ENCODE measurements at regions not wholly inside any gene's neighbourhood (a gene's known extent, or its start where the extent isn't known, plus 50 kb on each side); places are given as distances from the start of the nearest gene placed in this dataset.

DNA sequence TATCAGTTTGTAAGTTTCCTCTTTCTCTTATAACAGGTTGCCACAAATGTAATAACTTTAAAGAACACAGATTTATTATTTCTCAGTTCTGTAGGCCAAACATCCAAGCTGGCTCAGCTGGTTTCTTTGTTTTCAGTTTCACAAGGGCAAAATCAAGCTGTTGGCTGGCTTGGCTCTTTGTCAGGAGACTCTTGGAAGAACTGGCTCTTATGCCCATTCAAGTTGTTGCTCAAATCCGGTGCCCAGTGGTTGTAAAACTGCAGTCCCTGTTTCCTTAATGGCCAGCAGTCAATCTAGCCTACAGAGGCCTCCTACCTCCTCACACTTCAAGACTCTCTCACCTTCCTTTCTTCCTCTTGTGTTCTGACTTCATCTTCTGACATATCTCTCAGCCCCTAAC is 1171.0 kb downstream of the MRPL39 start:
- Histone ChIP-seq H3K4me3 (ENCODE audit: low read length) (no peak overlapping the region), H3K9me2 (ENCODE audit: insufficient read depth, low read length) (no peaks in the 10 kb centered on the region), H3K9me3 (ENCODE audit: low read length) (no peaks in the 10 kb centered on the region), H3K27ac (ENCODE audit: low read length) (no peak overlapping the region), H3K36me3 (ENCODE audit: insufficient read depth, low read length) (no peaks in the 10 kb centered on the region), H3K79me2 (replicated peaks; ENCODE audit: insufficient read depth, low read length) (no peaks in the 10 kb centered on the region), H3K27me3 (ENCODE audit: insufficient read depth, low read depth, low read length) (no peaks in the 10 kb centered on the region), H3F3A (ENCODE audit: insufficient read depth, low read length, poor library complexity, severe bottlenecking) (no peaks in the 10 kb centered on the region), H2AFZ (ENCODE audit: low read depth, low read length) (no peak overlapping the region), H3K4me2 (ENCODE audit: low read length) (no peak overlapping the region), H4K20me1 (ENCODE audit: insufficient read depth) (no peaks in the 10 kb centered on the region), H3K9ac (ENCODE audit: low read length) (no peak overlapping the region)
- no peak for TF ChIP-seq POLR2AphosphoS5 (IDR thresholded peaks at IDR 0.05)
- TF ChIP-seq RAD21 (conservative IDR thresholded peaks at IDR 0.05) = no peak
- TF ChIP-seq TAF1 (IDR thresholded peaks at IDR 0.05; ENCODE audit: low read depth) = no peak
- no peak for TF ChIP-seq EZH2 (IDR thresholded peaks at IDR 0.05; ENCODE audit: borderline replicate concordance, insufficient read depth, low read length, poor library complexity, severe bottlenecking)
- TF ChIP-seq, protein P1, sequence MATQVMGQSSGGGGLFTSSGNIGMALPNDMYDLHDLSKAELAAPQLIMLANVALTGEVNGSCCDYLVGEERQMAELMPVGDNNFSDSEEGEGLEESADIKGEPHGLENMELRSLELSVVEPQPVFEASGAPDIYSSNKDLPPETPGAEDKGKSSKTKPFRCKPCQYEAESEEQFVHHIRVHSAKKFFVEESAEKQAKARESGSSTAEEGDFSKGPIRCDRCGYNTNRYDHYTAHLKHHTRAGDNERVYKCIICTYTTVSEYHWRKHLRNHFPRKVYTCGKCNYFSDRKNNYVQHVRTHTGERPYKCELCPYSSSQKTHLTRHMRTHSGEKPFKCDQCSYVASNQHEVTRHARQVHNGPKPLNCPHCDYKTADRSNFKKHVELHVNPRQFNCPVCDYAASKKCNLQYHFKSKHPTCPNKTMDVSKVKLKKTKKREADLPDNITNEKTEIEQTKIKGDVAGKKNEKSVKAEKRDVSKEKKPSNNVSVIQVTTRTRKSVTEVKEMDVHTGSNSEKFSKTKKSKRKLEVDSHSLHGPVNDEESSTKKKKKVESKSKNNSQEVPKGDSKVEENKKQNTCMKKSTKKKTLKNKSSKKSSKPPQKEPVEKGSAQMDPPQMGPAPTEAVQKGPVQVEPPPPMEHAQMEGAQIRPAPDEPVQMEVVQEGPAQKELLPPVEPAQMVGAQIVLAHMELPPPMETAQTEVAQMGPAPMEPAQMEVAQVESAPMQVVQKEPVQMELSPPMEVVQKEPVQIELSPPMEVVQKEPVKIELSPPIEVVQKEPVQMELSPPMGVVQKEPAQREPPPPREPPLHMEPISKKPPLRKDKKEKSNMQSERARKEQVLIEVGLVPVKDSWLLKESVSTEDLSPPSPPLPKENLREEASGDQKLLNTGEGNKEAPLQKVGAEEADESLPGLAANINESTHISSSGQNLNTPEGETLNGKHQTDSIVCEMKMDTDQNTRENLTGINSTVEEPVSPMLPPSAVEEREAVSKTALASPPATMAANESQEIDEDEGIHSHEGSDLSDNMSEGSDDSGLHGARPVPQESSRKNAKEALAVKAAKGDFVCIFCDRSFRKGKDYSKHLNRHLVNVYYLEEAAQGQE (IDR thresholded peaks at IDR 0.05; ENCODE audit: borderline replicate concordance) = no peak
- no peak for TF ChIP-seq EP300 (conservative IDR thresholded peaks at IDR 0.05; ENCODE audit: poor library complexity, severe bottlenecking)
- TF ChIP-seq, protein P2, sequence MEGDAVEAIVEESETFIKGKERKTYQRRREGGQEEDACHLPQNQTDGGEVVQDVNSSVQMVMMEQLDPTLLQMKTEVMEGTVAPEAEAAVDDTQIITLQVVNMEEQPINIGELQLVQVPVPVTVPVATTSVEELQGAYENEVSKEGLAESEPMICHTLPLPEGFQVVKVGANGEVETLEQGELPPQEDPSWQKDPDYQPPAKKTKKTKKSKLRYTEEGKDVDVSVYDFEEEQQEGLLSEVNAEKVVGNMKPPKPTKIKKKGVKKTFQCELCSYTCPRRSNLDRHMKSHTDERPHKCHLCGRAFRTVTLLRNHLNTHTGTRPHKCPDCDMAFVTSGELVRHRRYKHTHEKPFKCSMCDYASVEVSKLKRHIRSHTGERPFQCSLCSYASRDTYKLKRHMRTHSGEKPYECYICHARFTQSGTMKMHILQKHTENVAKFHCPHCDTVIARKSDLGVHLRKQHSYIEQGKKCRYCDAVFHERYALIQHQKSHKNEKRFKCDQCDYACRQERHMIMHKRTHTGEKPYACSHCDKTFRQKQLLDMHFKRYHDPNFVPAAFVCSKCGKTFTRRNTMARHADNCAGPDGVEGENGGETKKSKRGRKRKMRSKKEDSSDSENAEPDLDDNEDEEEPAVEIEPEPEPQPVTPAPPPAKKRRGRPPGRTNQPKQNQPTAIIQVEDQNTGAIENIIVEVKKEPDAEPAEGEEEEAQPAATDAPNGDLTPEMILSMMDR (IDR thresholded peaks at IDR 0.05; ENCODE audit: poor library complexity, severe bottlenecking) = no peak
- TF ChIP-seq MXI1 (conservative IDR thresholded peaks at IDR 0.05; ENCODE audit: poor library complexity, severe bottlenecking) = no peak

DNA sequence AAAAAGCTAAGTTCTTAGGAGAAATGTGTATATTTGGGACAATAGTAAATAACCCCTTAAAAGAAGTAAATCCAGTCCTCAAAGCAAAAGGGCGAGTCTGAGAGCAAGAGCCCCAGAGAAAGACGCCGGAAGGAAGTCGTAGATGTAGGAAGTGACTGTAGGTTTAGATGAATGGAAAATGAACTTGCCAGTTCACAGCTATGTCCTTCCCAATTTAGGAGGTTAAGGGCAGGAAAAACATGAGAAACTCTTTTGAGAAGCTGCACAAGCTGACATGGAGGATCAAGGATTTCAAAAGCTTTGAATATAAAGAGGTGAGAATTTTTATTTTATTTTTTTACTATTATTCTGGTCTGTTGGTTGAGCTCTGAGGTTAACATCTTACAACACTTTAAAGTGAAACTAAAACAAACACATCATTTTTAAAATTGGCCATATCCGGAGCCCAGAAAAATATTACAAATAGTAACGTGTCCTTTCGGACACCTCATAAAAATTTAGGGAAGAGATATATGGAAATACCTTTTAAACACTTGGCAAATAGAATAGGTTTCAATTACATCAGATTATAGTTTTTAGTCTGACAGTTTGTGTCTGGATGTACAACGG is 1178.6 kb downstream of the MRPL39 start:
- no peak overlapping the region for H3K4me3 ChIP-seq (ENCODE audit: low read length)
- TF ChIP-seq, protein P1 (IDR thresholded peaks at IDR 0.05; ENCODE audit: borderline replicate concordance) = no peak
- no peak for TF ChIP-seq EZH2 (IDR thresholded peaks at IDR 0.05; ENCODE audit: borderline replicate concordance, insufficient read depth, low read length, poor library complexity, severe bottlenecking)
- no peak for TF ChIP-seq SMC3 (conservative IDR thresholded peaks at IDR 0.05; ENCODE audit: poor library complexity)
- TF ChIP-seq POLR2AphosphoS5 (IDR thresholded peaks at IDR 0.05) = no peak
- TF ChIP-seq, protein P2 (IDR thresholded peaks at IDR 0.05; ENCODE audit: poor library complexity, severe bottlenecking) = no peak
- TF ChIP-seq TAF1 (IDR thresholded peaks at IDR 0.05; ENCODE audit: low read depth) = no peak
- H3K4me2 ChIP-seq (ENCODE audit: low read length) = no peak overlapping the region
- H3K9me3 ChIP-seq (ENCODE audit: low read length) = no peaks in the 10 kb centered on the region
- H3K9me2 ChIP-seq (ENCODE audit: insufficient read depth, low read length) = no peaks in the 10 kb centered on the region
- H3F3A ChIP-seq (ENCODE audit: insufficient read depth, low read length, poor library complexity, severe bottlenecking) = no peaks in the 10 kb centered on the region
- H3K27ac ChIP-seq (ENCODE audit: low read length) = no peak overlapping the region
- no peak overlapping the region for H2AFZ ChIP-seq (ENCODE audit: low read depth, low read length)
- no peaks in the 10 kb centered on the region for H3K36me3 ChIP-seq (ENCODE audit: insufficient read depth, low read length)
- H3K9ac ChIP-seq (ENCODE audit: low read length) = no peak overlapping the region
- H3K27me3 ChIP-seq (ENCODE audit: insufficient read depth, low read depth, low read length) = no peaks in the 10 kb centered on the region
- H3K79me2 ChIP-seq (replicated peaks; ENCODE audit: insufficient read depth, low read length) = no peaks in the 10 kb centered on the region
- H4K20me1 ChIP-seq (ENCODE audit: insufficient read depth) = no peaks in the 10 kb centered on the region

All from neural cell (in vitro differentiated cells).